SW 1271 (cell line): ENCODE measurements at regions not wholly inside any gene's neighbourhood (a gene's known extent, or its start where the extent isn't known, plus 50 kb on each side); places are given as distances from the start of the nearest gene placed in this dataset.

Experiments
- DNase-seq, 2 experiments: peaks; one replicate each; lab custom pipeline; 2025; lab: John Stamatoyannopoulos, UW

- DNase-seq = no peak
Measured at GRCh38 chr16:5480431-5481195, 383.0 kb upstream of the EEF2KMT start.

- no peak for DNase-seq
Measured at GRCh38 chr16:5479926-5480325, 382.3 kb upstream of the EEF2KMT start.

GRCh38 chr16:5478036-5478435 is 380.4 kb upstream of the EEF2KMT start:
- no peak for DNase-seq

GRCh38 chr16:5477251-5477650 is 379.7 kb upstream of the EEF2KMT start:
- DNase-seq = no peak

- DNase-seq = no peak
Measured at GRCh38 chr16:5472552-5472951, 375.0 kb upstream of the EEF2KMT start.

- DNase-seq = no peak
Measured at GRCh38 chr16:5468488-5468887, 370.9 kb upstream of the EEF2KMT start.

- no peak for DNase-seq
Measured at GRCh38 chr16:5467552-5467951, 370.0 kb upstream of the EEF2KMT start.

GRCh38 chr16:5466551-5466950 is 369.0 kb upstream of the EEF2KMT start:
- no peak for DNase-seq

GRCh38 chr16:5465714-5466113 is 368.1 kb upstream of the EEF2KMT start:
- no peak for DNase-seq

- no peak for DNase-seq
Measured at GRCh38 chr16:5463820-5464219, 366.2 kb upstream of the EEF2KMT start.

GRCh38 chr16:5461574-5461973 is 364.0 kb upstream of the EEF2KMT start:
- DNase-seq = no peak

GRCh38 chr16:5461141-5461540 is 363.5 kb upstream of the EEF2KMT start:
- DNase-seq = no peak

GRCh38 chr16:5460701-5461100 is 363.1 kb upstream of the EEF2KMT start:
- DNase-seq = no peak

- no peak for DNase-seq
Measured at GRCh38 chr16:5459863-5460262, 362.3 kb upstream of the EEF2KMT start.

GRCh38 chr16:5455110-5455509 is 357.5 kb upstream of the EEF2KMT start:
- no peak for DNase-seq

- DNase-seq = no peak
Measured at GRCh38 chr16:5454349-5454748, 356.8 kb upstream of the EEF2KMT start.

GRCh38 chr16:5451641-5452040 is 354.0 kb upstream of the EEF2KMT start:
- DNase-seq = no peak

- no peak for DNase-seq
Measured at GRCh38 chr16:5450409-5451104, 353.0 kb upstream of the EEF2KMT start.

- DNase-seq = no peak
Measured at GRCh38 chr16:5449901-5450300, 352.3 kb upstream of the EEF2KMT start.

- no peak for DNase-seq
Measured at GRCh38 chr16:5448798-5449197, 351.2 kb upstream of the EEF2KMT start.

- no peak for DNase-seq
Measured at GRCh38 chr16:5447734-5448133, 350.1 kb upstream of the EEF2KMT start.

- no peak for DNase-seq
Measured at GRCh38 chr16:5446623-5447240, 349.1 kb upstream of the EEF2KMT start.

GRCh38 chr16:5444189-5444588 is 346.6 kb upstream of the EEF2KMT start:
- no peak for DNase-seq
